Islet of Langerhans (tissue), 1 donor: ENCODE measurements at regions not wholly inside any gene's neighbourhood (a gene's known extent, or its start where the extent isn't known, plus 50 kb on each side); places are given as distances from the start of the nearest gene placed in this dataset.

Source experiments
- FAIRE-seq: peaks from one replicate; lab custom pipeline; 2011; peaks lifted over from hg19 to GRCh38; lab: Jason Lieb, UNC

DNA sequence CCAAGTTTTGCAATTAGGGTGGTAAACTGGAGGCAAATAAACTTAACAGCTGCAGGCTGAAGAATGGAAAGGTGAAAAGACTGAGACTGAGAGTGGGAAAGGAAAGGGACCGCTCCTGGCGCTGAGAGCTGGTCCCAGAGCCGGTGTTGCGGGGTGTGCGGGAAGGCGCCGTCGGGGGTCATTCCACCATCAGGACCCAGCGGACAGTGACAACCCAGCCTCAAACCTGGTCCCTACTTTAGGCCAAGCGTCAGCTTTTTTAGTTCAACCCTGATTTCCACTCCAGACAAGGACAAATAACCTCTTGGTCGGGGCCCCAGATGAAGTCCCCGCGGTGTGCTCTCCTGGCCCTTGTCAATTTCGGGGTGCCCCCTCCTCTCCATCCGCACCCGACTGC, 145.8 kb upstream of the ETS2 start:
- FAIRE-seq: no peak

DNA sequence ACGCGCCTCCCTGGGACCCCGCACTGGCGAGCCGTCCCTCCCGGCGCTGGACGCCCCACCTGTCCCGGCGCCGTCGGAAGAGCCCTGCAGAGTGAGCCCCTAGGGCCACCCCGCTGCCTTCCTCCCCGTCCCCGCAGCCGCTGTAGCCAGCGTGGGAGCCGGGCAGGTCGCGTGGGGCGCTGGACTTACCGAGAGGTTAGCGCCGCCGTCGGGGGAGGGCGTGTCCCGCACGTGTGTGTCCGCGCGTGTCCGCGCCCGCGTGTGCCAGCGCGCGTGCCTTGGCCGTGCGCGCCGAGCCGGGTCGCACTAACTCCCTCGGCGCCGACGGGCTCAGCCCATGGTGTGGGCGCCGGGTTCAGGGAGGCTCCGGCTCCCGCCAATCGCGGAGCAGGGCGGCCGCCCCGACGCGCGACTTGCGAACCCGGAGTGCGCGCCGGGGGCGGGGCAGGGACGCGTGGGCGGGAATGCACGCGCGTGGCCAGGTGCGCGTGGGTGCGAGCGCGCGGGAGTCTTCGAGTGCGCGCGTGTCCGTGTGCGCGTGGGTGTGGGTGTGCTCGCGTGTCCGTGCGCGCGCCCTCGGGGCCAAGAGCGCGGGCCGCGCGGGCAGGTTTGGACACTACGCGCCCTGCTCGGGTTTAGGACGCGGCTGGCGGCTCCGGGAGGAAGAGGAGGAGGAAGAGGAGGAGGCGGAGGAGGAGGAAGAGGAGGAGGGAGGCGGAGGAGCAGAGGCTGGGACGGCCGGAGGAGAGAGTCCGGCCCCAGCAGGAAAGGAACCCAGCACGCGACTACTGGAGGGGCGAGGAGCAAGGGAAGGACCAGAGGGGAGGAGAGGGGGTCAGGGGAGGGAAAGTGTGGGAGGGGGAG, 145.2 kb upstream of the ETS2 start:
- FAIRE-seq: no peak

GRCh38 chr21:38661197-38661871, 144.4 kb upstream of the ETS2 start:
- no peak for FAIRE-seq

DNA sequence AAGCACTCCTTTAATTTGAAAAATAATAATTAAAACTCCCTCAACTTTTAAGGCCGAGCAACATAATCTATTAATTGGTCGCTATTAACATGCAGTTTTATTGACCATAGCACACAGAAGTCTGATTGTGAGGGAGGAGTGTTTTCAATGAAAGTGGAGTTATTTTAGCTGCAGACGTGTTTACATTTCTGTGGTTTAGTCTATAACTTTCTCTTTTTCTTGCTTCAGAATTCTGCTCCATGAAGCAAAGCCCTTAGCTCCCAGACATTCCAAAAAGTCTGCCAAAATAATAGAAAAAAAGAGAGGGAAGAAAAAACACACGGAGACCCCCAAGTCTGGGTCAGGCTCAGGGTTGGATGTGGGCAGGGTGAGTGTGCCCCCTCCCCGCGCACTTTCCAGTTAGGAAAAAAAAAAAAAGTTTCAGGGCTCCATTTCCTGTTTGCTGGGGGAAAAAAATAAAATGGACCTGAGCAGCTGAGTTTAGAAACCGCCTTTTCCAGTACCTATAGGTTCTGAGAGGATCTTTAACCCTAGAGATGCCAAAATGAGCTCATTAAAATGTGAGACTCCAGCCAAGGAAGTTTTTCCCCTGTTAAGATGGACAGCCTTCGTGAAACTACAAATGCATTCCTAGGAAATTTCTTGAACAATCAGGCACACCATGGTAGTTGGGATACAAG, 143.7 kb upstream of the ETS2 start:
- FAIRE-seq: no peak

DNA sequence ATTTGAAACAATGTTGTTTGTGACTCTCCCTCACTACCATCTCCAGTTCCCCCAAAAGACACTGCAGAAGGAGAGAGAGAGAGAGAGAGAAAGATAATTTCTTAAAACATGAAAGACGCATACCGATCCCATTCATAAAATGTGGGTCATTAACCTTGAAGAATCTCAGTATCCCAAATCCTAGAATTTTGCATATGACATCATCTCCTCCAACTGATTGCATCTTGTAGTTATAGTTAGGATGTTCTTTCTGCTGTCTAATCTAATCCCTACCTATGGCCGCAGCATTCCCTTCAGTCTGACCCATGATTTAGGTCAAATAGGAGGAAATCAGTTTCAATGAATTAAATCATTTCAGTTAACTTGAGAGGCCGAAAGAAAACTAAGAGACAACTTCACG, 142.4 kb upstream of the ETS2 start:
- FAIRE-seq: no peak

- no peak for FAIRE-seq
These were observed 141.4 kb upstream of the ETS2 start for GRCh38 chr21:38664315-38664714.

DNA sequence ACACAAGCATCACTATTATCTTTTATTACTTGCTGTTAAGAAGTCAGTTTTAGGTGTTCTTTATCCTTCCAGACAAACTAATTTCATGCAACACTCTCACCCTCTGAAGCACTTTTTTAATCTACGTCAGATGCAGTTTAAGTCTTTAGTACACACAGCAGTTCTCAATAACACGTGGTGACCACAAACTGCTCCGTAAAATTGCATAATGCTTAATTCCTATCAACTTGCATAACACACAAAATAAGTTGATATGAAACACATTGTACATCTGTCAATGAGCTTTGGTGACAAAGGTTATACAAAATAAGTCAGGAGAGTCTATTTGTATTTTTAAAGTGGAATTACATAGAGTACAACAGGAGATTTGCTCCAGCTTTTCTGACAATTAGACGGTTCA, 140.9 kb upstream of the ETS2 start:
- FAIRE-seq: no peak

DNA sequence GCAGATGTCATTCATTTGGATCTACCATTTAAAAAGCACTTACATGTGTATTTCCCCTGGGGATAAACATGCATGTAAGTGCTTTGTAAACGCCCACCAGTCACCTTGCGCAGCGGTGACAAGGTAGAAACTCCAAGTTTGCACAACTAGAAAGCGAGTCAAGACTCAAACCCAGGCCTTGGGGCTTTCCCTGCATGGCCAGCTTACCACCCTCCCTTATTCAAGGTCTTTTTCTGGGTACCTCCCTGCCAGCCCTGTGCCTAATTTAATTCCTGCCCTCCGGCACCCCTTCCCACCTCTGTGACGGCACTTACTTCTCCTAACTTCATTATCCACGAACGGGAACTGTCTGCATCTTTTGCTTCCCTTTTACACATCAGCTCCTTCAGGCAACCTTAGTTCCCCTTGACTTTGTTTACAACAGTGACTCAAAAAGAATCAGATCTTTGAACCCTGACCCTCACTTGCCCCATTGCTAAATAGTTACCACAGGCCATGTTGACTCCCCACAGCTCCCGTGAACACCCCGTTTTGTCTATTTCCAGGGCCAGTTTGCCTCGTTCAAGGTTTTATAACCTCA, 138.3 kb upstream of the ETS2 start:
- FAIRE-seq: no peak

- no peak for FAIRE-seq
These were observed 137.7 kb upstream of the ETS2 start for GRCh38 chr21:38668067-38668466.

GRCh38 chr21:38668541-38668940, 137.2 kb upstream of the ETS2 start:
- FAIRE-seq: no peak

DNA sequence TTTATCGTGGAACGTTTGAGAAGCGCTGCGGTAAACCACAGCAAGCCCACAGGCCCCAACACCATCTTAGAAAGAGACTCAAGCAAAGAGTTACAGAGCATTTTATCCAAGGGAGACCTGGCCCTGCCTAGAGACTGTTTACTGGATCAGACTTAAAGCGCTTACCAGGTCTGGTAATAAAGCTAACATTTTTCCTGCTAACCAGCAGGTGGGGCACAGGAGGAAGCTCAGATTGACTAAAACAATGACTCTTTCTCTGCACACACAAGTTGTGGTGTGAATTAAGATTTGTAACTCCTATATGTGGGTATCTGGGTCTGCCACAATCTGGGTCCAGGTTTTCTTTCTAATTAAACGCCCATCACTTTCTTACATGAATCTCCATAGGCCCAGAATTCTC, 136.5 kb upstream of the ETS2 start:
- no peak for FAIRE-seq

DNA sequence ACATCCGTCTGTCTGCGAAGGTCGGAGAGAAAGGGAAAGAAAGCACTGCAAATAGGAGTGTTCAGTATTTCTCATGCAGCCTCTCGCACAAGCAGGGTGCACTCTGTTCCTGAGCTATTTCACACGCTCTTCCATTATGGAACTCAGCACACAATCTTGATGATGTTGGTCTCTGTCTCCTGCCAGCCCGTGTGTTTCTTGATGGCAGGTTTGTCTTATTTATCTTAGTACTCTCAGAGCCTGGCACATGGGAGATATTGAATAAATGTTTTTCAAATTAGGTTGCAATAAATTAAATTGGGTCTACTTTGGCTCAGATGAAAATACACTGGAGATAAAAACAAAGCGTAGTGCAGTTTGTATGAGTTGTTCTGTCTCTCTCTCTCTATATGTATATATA, 134.9 kb upstream of the ETS2 start:
- FAIRE-seq: no peak

GRCh38 chr21:38671773-38672172, 134.0 kb upstream of the ETS2 start:
- FAIRE-seq: no peak

- no peak for FAIRE-seq
These were observed 130.4 kb upstream of the ETS2 start for GRCh38 chr21:38675182-38675824.

GRCh38 chr21:38678827-38679226, 126.9 kb upstream of the ETS2 start:
- FAIRE-seq: no peak

DNA sequence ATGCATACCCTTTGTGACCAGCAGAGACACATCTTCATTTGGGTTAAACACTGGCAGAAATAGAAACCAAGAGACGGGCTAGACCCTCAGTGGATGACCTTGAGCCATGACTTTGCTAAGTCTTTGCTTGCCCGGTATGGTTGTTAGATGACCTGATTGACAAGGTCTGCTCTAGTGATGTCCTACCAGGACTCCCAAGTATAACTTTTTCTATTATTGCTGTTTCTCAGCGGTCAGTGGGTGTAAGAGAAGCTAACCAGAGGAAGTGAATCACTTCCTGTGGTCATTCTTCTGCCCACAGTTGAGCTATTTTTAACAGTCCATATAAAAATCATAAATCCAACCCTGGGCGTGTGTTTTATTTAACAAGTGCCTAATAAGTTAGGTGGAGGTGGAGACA, 126.2 kb upstream of the ETS2 start:
- no peak for FAIRE-seq

DNA sequence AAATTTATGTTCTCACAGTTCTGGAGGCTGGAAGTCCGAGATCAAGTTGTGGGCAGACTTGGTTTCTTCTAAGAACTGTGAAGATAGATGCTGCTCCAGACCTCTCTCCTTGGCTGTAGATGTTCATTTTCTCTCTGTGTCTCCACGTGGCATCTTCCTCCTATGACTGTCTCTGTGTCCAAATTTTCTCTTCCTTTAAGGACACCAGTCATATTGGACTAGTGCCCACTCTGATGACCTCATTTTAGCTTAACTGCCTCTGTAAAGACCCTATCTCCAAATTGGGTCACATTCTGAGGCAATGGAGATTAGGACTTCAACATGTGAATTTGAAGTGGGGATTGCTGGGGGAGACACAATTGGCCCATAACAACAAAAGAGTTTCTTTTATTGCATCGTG, 125.3 kb upstream of the ETS2 start:
- no peak for FAIRE-seq

DNA sequence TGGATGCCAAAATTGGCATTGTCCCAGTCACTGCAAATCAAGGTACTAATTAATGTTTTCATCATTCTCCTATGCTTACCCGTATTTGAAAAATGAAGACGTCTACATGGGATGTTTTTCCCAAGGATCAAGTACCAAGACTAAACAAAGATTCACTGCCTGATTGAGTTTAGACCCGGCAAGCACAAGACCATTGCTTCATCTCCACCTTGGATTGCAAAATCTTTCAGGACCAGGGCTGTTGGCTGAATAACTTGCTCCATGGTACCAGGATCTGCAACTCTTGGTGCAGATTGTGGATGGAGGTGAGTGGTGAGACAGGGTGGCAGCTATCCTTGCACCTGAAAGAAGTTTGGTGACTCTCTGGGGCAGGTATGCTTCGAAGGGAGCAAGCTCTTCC, 122.5 kb upstream of the ETS2 start:
- FAIRE-seq: no peak

DNA sequence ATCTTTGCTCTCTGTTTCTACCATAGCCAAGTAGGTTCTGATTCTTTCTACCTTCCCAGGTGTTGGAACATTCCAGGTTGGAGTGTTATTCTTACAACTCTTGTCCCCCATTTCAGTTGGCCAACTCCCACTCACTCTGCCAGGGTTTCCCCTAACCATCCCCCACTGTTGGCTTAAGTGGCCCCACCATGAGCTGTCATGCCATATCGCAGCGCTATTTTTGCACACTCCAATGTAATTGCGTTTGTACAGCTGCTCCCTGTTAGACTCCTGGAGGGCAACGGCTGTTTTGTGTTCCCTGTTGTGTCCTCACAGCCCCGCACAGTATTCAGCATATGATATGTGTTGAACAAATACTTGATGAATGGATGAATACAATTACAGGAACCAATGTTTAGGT, 117.7 kb upstream of the ETS2 start:
- FAIRE-seq: no peak

DNA sequence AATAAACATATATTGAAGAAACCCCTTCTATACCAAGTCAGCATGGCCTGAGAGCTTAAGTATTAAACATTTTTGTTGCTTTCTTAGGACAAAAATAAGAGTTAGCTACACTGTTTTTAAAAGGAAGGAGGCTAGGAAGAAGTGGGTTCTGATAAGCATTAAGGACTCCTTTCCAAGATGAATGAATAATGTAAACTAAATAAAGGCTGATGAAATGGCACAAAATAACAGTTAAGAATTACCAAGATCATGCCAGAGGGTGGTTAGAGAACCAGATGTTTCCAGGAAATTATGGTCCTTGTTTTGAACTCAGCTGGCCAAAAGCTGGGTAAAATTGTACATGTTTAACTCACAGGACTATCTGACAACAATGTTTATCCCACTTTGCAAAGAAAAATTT, 114.1 kb upstream of the ETS2 start:
- FAIRE-seq: no peak

DNA sequence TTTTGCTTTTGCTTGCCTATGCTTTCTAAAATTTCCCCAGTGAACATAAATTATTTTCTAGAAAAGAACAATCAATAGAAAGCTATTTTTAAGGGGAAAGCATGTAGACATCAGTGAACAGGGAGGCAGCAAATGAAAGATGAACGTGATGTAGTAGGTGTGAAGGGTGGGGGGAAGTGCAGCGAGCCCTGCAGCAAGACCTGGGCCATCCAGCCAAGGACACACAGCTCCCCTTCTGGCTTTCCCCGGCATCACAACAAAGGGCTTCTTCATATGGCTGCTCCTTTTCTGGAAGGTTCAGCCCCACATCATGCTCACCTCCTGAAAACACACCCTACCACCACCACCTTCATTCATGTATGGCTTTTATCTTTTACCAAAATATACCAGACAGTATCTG, 109.2 kb upstream of the ETS2 start:
- no peak for FAIRE-seq

DNA sequence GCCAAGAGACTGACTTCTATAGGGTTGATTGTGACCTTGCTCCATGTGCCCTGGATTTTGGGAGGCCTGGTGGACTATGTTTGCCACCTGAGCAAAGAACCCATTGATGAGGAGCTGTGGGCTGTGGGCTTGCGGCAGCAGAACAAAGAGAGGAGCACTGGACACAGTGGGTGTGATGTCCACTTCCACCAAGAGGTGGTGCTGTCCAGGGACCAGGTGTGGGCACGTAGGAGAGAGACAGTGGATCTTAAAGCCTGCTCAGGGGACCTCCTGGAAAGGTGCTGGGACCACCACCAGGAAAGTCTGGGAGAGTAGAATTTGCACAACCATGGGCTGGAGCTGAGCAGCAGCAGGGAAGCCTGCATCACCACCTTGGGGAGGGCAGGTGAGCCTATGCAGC, 106.7 kb upstream of the ETS2 start:
- no peak for FAIRE-seq

DNA sequence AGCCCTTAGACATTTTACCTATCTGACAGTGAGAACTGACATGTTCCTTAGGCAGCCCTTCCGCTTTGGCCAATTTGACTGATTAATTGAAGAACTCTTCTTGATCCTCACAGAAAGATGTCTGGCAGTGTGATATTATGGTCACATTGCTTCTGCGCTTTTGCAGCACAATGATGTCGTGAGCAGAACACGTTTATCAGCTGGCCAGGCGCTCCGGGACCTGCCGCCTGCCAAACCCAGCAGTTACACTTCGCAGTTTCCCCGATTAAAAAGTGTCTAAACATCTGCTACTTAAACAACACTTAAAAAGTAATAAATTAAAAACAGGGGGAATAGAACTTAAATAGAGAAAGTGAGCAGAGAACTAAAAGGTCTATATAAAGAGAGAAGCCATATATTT, 103.5 kb upstream of the ETS2 start:
- FAIRE-seq: no peak
